Erythroblast (primary cell): ENCODE measurements at regions not wholly inside any gene's neighbourhood (a gene's known extent, or its start where the extent isn't known, plus 50 kb on each side); places are given as distances from the start of the nearest gene placed in this dataset.

Source experiments
- GATA1 ChIP-seq: IDR thresholded peaks from 2 replicates; pipeline ENCODE4 v1.6.1; 2011; ENCODE audit warnings: low read depth, mild to moderate bottlenecking, control low read depth, low read length, moderate library complexity
- POLR2A ChIP-seq: IDR thresholded peaks from 2 replicates; pipeline ENCODE4 v1.6.1; 2011; ENCODE audit warnings: mild to moderate bottlenecking, low read length

- no peak for TF ChIP-seq POLR2A
- TF ChIP-seq GATA1, result no peak
Observed at GRCh38 chr3:166446986-166447385, 609.8 kb upstream of the BCHE start.
